ENCODE measurements at regions not wholly inside any gene's neighbourhood (a gene's known extent, or its start where the extent isn't known, plus 50 kb on each side); places are given as distances from the start of the nearest gene placed in this dataset.

- no peak for DNase-seq (ENCODE audit: extremely low spot score, unreplicated experiment)
- H3K4me1 Mint-ChIP-seq (ENCODE audit: unreplicated experiment): peaks cover 3% of the 10 kb centered on the region
- peaks cover 3% of the 10 kb centered on the region for H3K27me3 Mint-ChIP-seq (ENCODE audit: unreplicated experiment)
- H3K36me3 Mint-ChIP-seq (ENCODE audit: unreplicated experiment): no peaks in the 10 kb centered on the region
- H3K9me3 Mint-ChIP-seq (ENCODE audit: unreplicated experiment): no peaks in the 10 kb centered on the region
- no peak overlapping the region for H3K4me3 Mint-ChIP-seq (ENCODE audit: unreplicated experiment)
- no peak for TF ChIP-seq CTCF (IDR thresholded peaks at IDR 0.05)
- no peak overlapping the region for H3K27ac Mint-ChIP-seq (ENCODE audit: unreplicated experiment)
These were observed 73.8 kb upstream of the SFMBT2 start for GRCh38 chr10:7484456-7485243.

- Mint-ChIP-seq H3K27me3 (ENCODE audit: unreplicated experiment) (peaks cover 2% of the 10 kb centered on the region), H3K9me3 (ENCODE audit: unreplicated experiment) (no peaks in the 10 kb centered on the region), H3K4me1 (ENCODE audit: unreplicated experiment) (peaks cover 3% of the 10 kb centered on the region), H3K36me3 (ENCODE audit: unreplicated experiment) (no peaks in the 10 kb centered on the region), H3K27ac (ENCODE audit: unreplicated experiment) (no peak overlapping the region), H3K4me3 (ENCODE audit: unreplicated experiment) (no peak overlapping the region)
- no peak for TF ChIP-seq CTCF (IDR thresholded peaks at IDR 0.05)
- DNase-seq (ENCODE audit: extremely low spot score, unreplicated experiment): no peak
These were observed 73.0 kb upstream of the SFMBT2 start for GRCh38 chr10:7483848-7484247.

- no peak for DNase-seq (ENCODE audit: extremely low spot score, unreplicated experiment)
- H3K27ac Mint-ChIP-seq (ENCODE audit: unreplicated experiment): no peak overlapping the region
- H3K4me1 Mint-ChIP-seq (ENCODE audit: unreplicated experiment): no peaks in the 10 kb centered on the region
- no peaks in the 10 kb centered on the region for H3K27me3 Mint-ChIP-seq (ENCODE audit: unreplicated experiment)
- H3K4me3 Mint-ChIP-seq (ENCODE audit: unreplicated experiment): no peak overlapping the region
- H3K36me3 Mint-ChIP-seq (ENCODE audit: unreplicated experiment): no peaks in the 10 kb centered on the region
- no peaks in the 10 kb centered on the region for H3K9me3 Mint-ChIP-seq (ENCODE audit: unreplicated experiment)
- TF ChIP-seq CTCF (IDR thresholded peaks at IDR 0.05): no peak
These were observed 72.2 kb upstream of the SFMBT2 start for GRCh38 chr10:7482992-7483391.

GRCh38 chr10:7481368-7481765 lies 70.5 kb upstream of the SFMBT2 start:
- no peak for DNase-seq (ENCODE audit: extremely low spot score, unreplicated experiment)

More at GRCh38 chr10:7481368-7481765, 70.5 kb upstream of the SFMBT2 start:
- TF ChIP-seq CTCF (IDR thresholded peaks at IDR 0.05): no peak
- no peaks in the 10 kb centered on the region for H3K4me1 Mint-ChIP-seq (ENCODE audit: unreplicated experiment)
- H3K36me3 Mint-ChIP-seq (ENCODE audit: unreplicated experiment): no peaks in the 10 kb centered on the region
- H3K27me3 Mint-ChIP-seq (ENCODE audit: unreplicated experiment): no peaks in the 10 kb centered on the region
- H3K9me3 Mint-ChIP-seq (ENCODE audit: unreplicated experiment): no peaks in the 10 kb centered on the region
- H3K4me3 Mint-ChIP-seq (ENCODE audit: unreplicated experiment): no peak overlapping the region
- no peak overlapping the region for H3K27ac Mint-ChIP-seq (ENCODE audit: unreplicated experiment)

All from osteocyte (in vitro differentiated cells).